CD4-positive, alpha-beta T cell (primary cell): ENCODE measurements at regions not wholly inside any gene's neighbourhood (a gene's known extent, or its start where the extent isn't known, plus 50 kb on each side); places are given as distances from the start of the nearest gene placed in this dataset.

Experiments used
- ATAC-seq: fragments of 200-7000 bp; cut with Tn5 transposase; one replicate; pipeline ENCODE4 v1.10.0; 2022; ENCODE audit warnings: mild to moderate bottlenecking; ENCODE audit not compliant: poor library complexity
- CTCF ChIA-PET: fragments of 350-600 bp; sonication (Branson Sonifier 250); formaldehyde crosslinking; loops from one replicate; lab custom pipeline; 2021; ENCODE audit warnings: antibody characterized with exemption, inconsistent platforms; lab: Charles Lee
- POLR2A ChIA-PET: fragments of 350-600 bp; sonication (Branson Sonifier 250); formaldehyde crosslinking; loops from one replicate; lab custom pipeline; 2021; ENCODE audit warnings: antibody characterized with exemption, inconsistent platforms; lab: Charles Lee
- DNase-seq, 14 experiments: peaks; one replicate each; pipeline ENCODE4 v3.0.0-alpha.2; 2013 to 2020; ENCODE audit warnings: mixed read lengths in 2 of 14
- H3K27ac ChIP-seq, 2 donors: one replicate each; pipeline versions ENCODE4 v1.5.1 to v1.7.0; 2013; ENCODE audit warnings: low read length in 2 of 2, low read depth in 1 of 2, mild to moderate bottlenecking in 1 of 2
- H3K27me3 ChIP-seq, 2 experiments: 1 replicate in 1 of 2; 2 replicates in 1 of 2; pipeline versions ENCODE4 v1.6.1 to v1.7.0; 2013; ENCODE audit warnings: low read length in 2 of 2, control low read depth in 1 of 2, mild to moderate bottlenecking in 1 of 2, moderate library complexity in 1 of 2; ENCODE audit not compliant: insufficient read depth in 2 of 2, control insufficient read depth in 1 of 2
- H3K36me3 ChIP-seq: one replicate; pipeline ENCODE4 v1.6.1; 2013; ENCODE audit warnings: low read length, control low read depth; ENCODE audit not compliant: insufficient read depth
- H3K4me1 ChIP-seq: one replicate; pipeline ENCODE4 v1.6.1; 2013; ENCODE audit warnings: low read length, control low read depth; ENCODE audit not compliant: insufficient read depth
- H3K4me3 ChIP-seq: one replicate; pipeline ENCODE4 v1.5.1; 2013; ENCODE audit warnings: mild to moderate bottlenecking, low read length, moderate library complexity
- H3K9me3 ChIP-seq, 2 experiments: 1 replicate in 1 of 2; 2 replicates in 1 of 2; pipeline versions ENCODE4 v1.6.1 to v1.7.0; 2013; ENCODE audit warnings: low read length in 2 of 2, mild to moderate bottlenecking in 2 of 2, control low read depth in 1 of 2, moderate library complexity in 1 of 2; ENCODE audit not compliant: control insufficient read depth in 1 of 2, insufficient read depth in 1 of 2
- H3K27ac Mint-ChIP-seq: one replicate; pipeline ENCODE4 v1.8.0; 2020; ENCODE audit warnings: mixed read lengths
- H3K27me3 Mint-ChIP-seq: one replicate; pipeline ENCODE4 v1.8.0; 2021; ENCODE audit warnings: mixed read lengths
- H3K36me3 Mint-ChIP-seq: one replicate; pipeline ENCODE4 v1.8.0; 2021; ENCODE audit warnings: low read depth, mixed read lengths
- H3K4me1 Mint-ChIP-seq: one replicate; pipeline ENCODE4 v1.8.0; 2021; ENCODE audit warnings: low read depth, mixed read lengths
- H3K4me3 Mint-ChIP-seq: one replicate; pipeline ENCODE4 v1.8.0; 2020; ENCODE audit warnings: mild to moderate bottlenecking, mixed read lengths
- H3K9me3 Mint-ChIP-seq: one replicate; pipeline ENCODE4 v1.8.0; 2020; ENCODE audit warnings: mixed read lengths
- intact Hi-C, 2 experiments: fragments of 100-400 bp; cut with DNase I in 1 of 2; cut with micrococcal nuclease in 1 of 2; formaldehyde crosslinking; loops; one replicate each; pipeline versions ENCODE4 v1.15.1 to v1.9.0; 2023 to 2025; cut with DNase I, micrococcal nuclease
- TF ChIP-seq, protein P1 (sequence below): fragments of 200-600 bp; IDR thresholded peaks from one replicate; pipeline ENCODE4 v1.8.0; 2022; ENCODE audit warnings: antibody characterized with exemption, mild to moderate bottlenecking

DNA sequence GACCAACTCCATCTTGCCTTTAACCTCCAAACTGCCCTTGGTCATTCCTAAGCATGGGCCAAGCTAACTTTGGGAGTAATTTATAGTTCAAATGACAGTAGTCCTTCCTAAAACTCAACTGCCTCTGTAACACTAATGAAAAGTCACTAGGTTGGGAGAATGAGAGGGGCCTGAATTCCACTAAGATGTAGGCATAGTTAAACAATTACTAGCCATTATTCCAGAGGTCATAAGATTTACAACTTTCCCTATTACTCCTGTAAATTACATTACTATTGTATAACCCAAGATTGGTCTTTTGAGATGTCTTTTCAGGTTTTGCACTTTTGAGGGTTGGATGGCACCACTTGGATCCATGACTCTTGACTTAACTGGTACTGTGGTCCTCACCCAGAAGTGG lies 94.6 kb downstream of the SPP2 start:
- H3K27me3 Mint-ChIP-seq, result no peaks in the 10 kb centered on the region
- no peak overlapping the region for H3K4me3 Mint-ChIP-seq
- Histone ChIP-seq H3K4me1 (peaks cover 39% of the 10 kb centered on the region), H3K9me3 (no peaks in the 10 kb centered on the region), H3K4me3 (no peak overlapping the region), H3K27ac (no peak overlapping the region), H3K27me3 (no peaks in the 10 kb centered on the region), H3K36me3 (no peaks in the 10 kb centered on the region)
- intact Hi-C loops, result no loop called here
- TF ChIP-seq, protein P1, sequence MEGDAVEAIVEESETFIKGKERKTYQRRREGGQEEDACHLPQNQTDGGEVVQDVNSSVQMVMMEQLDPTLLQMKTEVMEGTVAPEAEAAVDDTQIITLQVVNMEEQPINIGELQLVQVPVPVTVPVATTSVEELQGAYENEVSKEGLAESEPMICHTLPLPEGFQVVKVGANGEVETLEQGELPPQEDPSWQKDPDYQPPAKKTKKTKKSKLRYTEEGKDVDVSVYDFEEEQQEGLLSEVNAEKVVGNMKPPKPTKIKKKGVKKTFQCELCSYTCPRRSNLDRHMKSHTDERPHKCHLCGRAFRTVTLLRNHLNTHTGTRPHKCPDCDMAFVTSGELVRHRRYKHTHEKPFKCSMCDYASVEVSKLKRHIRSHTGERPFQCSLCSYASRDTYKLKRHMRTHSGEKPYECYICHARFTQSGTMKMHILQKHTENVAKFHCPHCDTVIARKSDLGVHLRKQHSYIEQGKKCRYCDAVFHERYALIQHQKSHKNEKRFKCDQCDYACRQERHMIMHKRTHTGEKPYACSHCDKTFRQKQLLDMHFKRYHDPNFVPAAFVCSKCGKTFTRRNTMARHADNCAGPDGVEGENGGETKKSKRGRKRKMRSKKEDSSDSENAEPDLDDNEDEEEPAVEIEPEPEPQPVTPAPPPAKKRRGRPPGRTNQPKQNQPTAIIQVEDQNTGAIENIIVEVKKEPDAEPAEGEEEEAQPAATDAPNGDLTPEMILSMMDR, result no peak
- peaks cover 75% of the 10 kb centered on the region for H3K4me1 Mint-ChIP-seq
- ChIA-PET CTCF (no interaction called here), POLR2A (no interaction called here)
- ATAC-seq (no peak), DNase-seq (no peak)
- H3K27ac Mint-ChIP-seq, result no peak overlapping the region
- H3K36me3 Mint-ChIP-seq, result no peaks in the 10 kb centered on the region
- H3K9me3 Mint-ChIP-seq, result no peaks in the 10 kb centered on the region

DNA sequence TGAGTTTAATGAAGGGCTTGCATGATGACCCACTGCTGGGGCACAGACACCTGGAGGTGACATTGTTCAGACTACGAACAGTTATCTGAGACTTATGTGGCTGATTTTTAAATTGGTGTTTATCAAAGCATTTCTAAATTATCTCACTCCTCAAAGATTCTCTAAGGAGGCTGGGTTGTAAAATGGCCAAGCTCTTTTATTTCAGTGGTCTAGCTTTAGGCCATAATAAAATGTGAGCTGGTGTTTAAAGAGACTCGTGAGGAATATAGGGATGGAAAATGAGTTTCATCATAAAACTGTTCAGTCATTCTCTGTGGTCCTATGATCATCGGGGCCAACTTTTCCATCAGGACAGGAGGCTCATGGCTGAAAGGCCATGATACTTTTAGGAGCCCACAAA lies 93.4 kb downstream of the SPP2 start:
- DNase-seq (no peak), ATAC-seq (no peak)
- no peaks in the 10 kb centered on the region for H3K9me3 Mint-ChIP-seq
- H3K36me3 Mint-ChIP-seq, result no peaks in the 10 kb centered on the region
- peaks cover 27% of the 10 kb centered on the region for H3K4me1 ChIP-seq
- H3K4me3 Mint-ChIP-seq, result no peak overlapping the region
- H3K27ac ChIP-seq, result no peak overlapping the region
- no peaks in the 10 kb centered on the region for H3K9me3 ChIP-seq
- H3K4me3 ChIP-seq, result no peak overlapping the region
- ChIA-PET CTCF (no interaction called here), POLR2A (no interaction called here)
- peaks cover 63% of the 10 kb centered on the region for H3K4me1 Mint-ChIP-seq
- H3K27me3 Mint-ChIP-seq, result no peaks in the 10 kb centered on the region
- no peak overlapping the region for H3K27ac Mint-ChIP-seq
- no peaks in the 10 kb centered on the region for H3K27me3 ChIP-seq
- intact Hi-C loops, result no loop called here
- no peaks in the 10 kb centered on the region for H3K36me3 ChIP-seq
- TF ChIP-seq, protein P1, result no peak

- no peak for ATAC-seq
- ChIA-PET CTCF (no interaction called here), POLR2A (no interaction called here)
- H3K4me1 ChIP-seq, result peaks cover 18% of the 10 kb centered on the region
- intact Hi-C loops, result no loop called here
- no peak overlapping the region for H3K4me3 Mint-ChIP-seq
- H3K27ac Mint-ChIP-seq, result no peak overlapping the region
- TF ChIP-seq, protein P1, result no peak
- H3K4me1 Mint-ChIP-seq, result peaks cover 61% of the 10 kb centered on the region
- no peaks in the 10 kb centered on the region for H3K36me3 ChIP-seq
- DNase-seq, result no peak
- no peaks in the 10 kb centered on the region for H3K27me3 Mint-ChIP-seq
- no peaks in the 10 kb centered on the region for H3K36me3 Mint-ChIP-seq
- H3K27ac ChIP-seq, result no peak overlapping the region
- H3K9me3 ChIP-seq, result no peaks in the 10 kb centered on the region
- H3K4me3 ChIP-seq, result no peak overlapping the region
- H3K9me3 Mint-ChIP-seq, result no peaks in the 10 kb centered on the region
- H3K27me3 ChIP-seq, result no peaks in the 10 kb centered on the region
These were observed 92.0 kb downstream of the SPP2 start for GRCh38 chr2:234142530-234142929.
